ENCODE measurements at regions not wholly inside any gene's neighbourhood (a gene's known extent, or its start where the extent isn't known, plus 50 kb on each side); places are given as distances from the start of the nearest gene placed in this dataset.

DNA sequence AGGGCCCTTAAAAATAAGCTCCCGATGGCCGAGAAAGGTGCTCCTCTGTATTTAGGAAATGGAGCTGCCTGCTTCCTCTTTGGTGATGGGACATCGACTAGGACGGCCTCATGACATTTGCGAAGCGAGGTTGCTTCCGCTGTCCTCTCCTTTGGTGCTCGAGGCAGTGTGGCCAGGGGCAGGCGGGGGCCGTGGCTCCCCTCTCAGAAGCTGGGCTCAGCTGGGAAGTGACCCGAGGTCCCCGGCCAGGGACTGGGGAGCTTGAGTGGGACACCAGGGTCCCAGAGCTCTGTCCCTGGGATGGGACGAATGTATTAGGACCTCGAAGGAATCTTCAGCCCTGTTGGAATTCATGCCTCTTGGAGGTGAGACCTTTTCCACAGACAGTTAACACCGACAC, 151.1 kb downstream of the CTTN start:
- no peaks in the 10 kb centered on the region for H3K27me3 Mint-ChIP-seq
- no peaks in the 10 kb centered on the region for H3K36me3 Mint-ChIP-seq (ENCODE audit: insufficient read depth)
- H3K27ac Mint-ChIP-seq: no peak overlapping the region
- H3K4me1 Mint-ChIP-seq (ENCODE audit: low read depth): peaks cover 4% of the 10 kb centered on the region
- TF ChIP-seq, protein P1, sequence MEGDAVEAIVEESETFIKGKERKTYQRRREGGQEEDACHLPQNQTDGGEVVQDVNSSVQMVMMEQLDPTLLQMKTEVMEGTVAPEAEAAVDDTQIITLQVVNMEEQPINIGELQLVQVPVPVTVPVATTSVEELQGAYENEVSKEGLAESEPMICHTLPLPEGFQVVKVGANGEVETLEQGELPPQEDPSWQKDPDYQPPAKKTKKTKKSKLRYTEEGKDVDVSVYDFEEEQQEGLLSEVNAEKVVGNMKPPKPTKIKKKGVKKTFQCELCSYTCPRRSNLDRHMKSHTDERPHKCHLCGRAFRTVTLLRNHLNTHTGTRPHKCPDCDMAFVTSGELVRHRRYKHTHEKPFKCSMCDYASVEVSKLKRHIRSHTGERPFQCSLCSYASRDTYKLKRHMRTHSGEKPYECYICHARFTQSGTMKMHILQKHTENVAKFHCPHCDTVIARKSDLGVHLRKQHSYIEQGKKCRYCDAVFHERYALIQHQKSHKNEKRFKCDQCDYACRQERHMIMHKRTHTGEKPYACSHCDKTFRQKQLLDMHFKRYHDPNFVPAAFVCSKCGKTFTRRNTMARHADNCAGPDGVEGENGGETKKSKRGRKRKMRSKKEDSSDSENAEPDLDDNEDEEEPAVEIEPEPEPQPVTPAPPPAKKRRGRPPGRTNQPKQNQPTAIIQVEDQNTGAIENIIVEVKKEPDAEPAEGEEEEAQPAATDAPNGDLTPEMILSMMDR (IDR thresholded peaks at IDR 0.05; ENCODE audit: unreplicated experiment): no peak
- H3K4me3 Mint-ChIP-seq (ENCODE audit: low read depth): no peak overlapping the region
- no peak for DNase-seq (ENCODE audit: low spot score, unreplicated experiment)
- H3K9me3 Mint-ChIP-seq (ENCODE audit: low read depth): no peaks in the 10 kb centered on the region

DNA sequence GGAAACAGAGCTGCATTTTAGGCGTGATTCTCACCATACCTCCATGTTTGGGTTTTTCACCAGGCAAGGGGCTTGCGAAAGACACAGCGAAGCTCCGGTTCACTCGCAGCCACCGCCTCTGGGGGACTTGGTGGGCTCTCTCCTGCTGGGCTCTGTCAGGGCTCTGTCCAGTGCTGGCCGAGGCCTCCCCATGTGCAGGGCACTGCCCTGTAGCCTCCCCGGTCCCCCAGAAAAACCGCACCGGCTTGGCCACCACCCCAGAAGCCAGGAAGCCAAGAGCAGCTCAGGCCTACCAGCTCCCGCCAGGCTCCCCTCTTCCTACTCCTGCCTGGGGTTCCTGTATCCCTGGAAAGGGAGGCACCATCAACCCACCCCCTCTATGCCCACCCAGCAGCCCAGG, 151.5 kb downstream of the CTTN start:
- H3K9me3 Mint-ChIP-seq (ENCODE audit: low read depth): no peaks in the 10 kb centered on the region
- no peak overlapping the region for H3K4me3 Mint-ChIP-seq (ENCODE audit: low read depth)
- no peak overlapping the region for H3K27ac Mint-ChIP-seq
- no peaks in the 10 kb centered on the region for H3K27me3 Mint-ChIP-seq
- H3K36me3 Mint-ChIP-seq (ENCODE audit: insufficient read depth): no peaks in the 10 kb centered on the region
- TF ChIP-seq, protein P1 (IDR thresholded peaks at IDR 0.05; ENCODE audit: unreplicated experiment): no peak
- no peak for DNase-seq (ENCODE audit: low spot score, unreplicated experiment)
- H3K4me1 Mint-ChIP-seq (ENCODE audit: low read depth): peaks cover 4% of the 10 kb centered on the region

DNA sequence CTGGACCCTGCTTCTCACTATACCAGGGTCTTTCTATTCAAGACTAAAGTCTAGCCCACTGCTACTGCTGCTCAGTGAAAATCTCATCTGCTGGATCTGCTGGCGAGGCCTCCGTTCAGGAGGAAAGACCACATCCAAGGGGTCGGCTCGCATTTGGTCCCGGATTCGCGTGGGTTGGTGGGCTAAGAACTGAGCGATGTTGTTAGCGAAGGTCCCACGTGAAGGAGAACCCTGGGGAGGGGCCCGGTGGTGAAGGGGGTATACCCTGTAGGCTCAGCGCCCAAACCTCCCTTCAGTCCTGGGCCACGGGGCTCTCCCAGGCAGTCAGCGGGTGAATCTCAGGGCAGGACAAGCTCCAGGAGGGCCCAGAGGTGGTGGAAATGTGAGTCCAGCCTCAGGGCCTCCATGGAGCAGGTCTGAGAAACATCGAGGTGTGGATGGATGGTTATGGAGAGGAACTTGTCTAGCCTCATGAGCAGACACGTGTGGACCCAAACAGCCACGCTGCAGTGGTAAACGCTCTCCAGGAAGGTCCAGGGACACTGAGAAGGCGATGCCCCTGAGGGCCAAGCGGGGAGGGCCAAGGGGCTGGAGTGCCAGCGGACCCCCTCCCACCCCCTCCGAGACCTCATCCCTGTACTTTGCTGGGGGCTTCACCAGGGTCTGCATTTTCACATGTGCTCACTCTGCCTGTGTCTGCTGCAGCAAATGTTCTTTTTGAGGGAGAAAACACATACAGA, 152.3 kb downstream of the CTTN start:
- H3K4me1 Mint-ChIP-seq (ENCODE audit: low read depth): peaks cover 4% of the 10 kb centered on the region
- H3K36me3 Mint-ChIP-seq (ENCODE audit: insufficient read depth): no peaks in the 10 kb centered on the region
- DNase-seq (ENCODE audit: low spot score, unreplicated experiment): no peak
- no peak overlapping the region for H3K27ac Mint-ChIP-seq
- H3K4me3 Mint-ChIP-seq (ENCODE audit: low read depth): no peak overlapping the region
- H3K27me3 Mint-ChIP-seq: no peaks in the 10 kb centered on the region
- TF ChIP-seq, protein P1 (IDR thresholded peaks at IDR 0.05; ENCODE audit: unreplicated experiment): no peak
- H3K9me3 Mint-ChIP-seq (ENCODE audit: low read depth): no peaks in the 10 kb centered on the region

DNA sequence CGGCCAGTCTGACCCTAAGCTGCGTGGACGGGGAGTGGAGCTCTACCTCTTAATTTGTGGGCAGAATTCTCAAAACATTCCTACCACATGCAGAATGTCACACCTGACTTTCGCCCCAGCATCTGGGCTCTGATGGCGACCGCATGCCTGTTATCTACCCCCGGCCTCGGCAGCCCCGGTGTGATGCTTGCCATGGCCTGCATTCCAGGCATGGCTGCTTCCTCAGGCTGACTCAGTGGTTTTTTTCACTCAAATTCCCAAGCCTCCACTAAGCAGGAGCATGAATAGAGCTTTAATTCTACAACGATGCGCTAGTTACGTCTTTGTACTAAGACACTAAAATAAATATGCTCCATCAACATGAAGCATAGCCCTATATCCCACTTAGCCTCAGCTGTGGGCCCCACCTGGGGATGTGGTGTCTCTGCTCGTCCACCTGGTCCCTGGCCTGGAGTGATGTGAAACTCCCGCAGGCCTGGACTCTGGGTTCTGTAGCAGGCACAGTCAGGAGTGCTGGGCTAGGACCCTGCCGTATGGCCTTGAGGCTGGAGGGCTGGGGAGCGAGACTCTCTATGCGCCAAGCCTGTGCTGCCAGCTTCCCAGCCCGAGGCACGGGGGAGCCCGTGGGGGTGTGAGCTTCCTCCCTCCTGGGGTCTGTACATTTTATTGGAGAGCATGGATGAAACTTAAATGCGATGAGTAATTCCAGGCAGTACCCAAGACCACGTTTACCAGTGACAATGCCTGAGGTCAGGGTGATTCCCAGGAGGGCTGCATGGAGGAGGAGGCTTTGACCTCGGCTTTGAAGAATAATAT, 153.2 kb downstream of the CTTN start:
- DNase-seq (ENCODE audit: low spot score, unreplicated experiment): no peak

More for the DNA sequence above, 153.2 kb downstream of the CTTN start:
- peaks cover 4% of the 10 kb centered on the region for H3K4me1 Mint-ChIP-seq (ENCODE audit: low read depth)
- H3K27ac Mint-ChIP-seq: no peak overlapping the region
- no peaks in the 10 kb centered on the region for H3K36me3 Mint-ChIP-seq (ENCODE audit: insufficient read depth)
- TF ChIP-seq, protein P1 (IDR thresholded peaks at IDR 0.05; ENCODE audit: unreplicated experiment): no peak
- no peaks in the 10 kb centered on the region for H3K9me3 Mint-ChIP-seq (ENCODE audit: low read depth)
- H3K27me3 Mint-ChIP-seq: no peaks in the 10 kb centered on the region
- no peak overlapping the region for H3K4me3 Mint-ChIP-seq (ENCODE audit: low read depth)
